ENCODE measurements at regions not wholly inside any gene's neighbourhood (a gene's known extent, or its start where the extent isn't known, plus 50 kb on each side); places are given as distances from the start of the nearest gene placed in this dataset.
A peak's percentile ranks its signal among the peaks of the same experiment; 100 is the strongest.

GRCh38 chrX:13387666-13388494 is 68.0 kb upstream of the ATXN3L start:
- Histone ChIP-seq H3K27ac (ENCODE audit: control insufficient read depth, insufficient read depth) (no peak overlapping the region), H3K4me1 (ENCODE audit: control insufficient read depth, insufficient read depth, low read length) (no peaks in the 10 kb centered on the region), H4K20me1 (ENCODE audit: control insufficient read depth, insufficient read depth) (no peaks in the 10 kb centered on the region), H3K4me3 (no peak overlapping the region), H3K79me2 (ENCODE audit: control insufficient read depth, insufficient read depth, low read length) (no peaks in the 10 kb centered on the region), H3K9me3 (replicated peaks; ENCODE audit: control insufficient read depth, insufficient read depth, low read length) (no peaks in the 10 kb centered on the region; the same call in 2 of the 3 replicates), H3K27me3 (replicated peaks in 1 of 2; ENCODE audit: control insufficient read depth in 2 of 2, insufficient read depth in 2 of 2, low read length in 1 of 2) (no peaks in the 10 kb centered on the region), H3K4me2 (ENCODE audit: control insufficient read depth, insufficient read depth) (no peak overlapping the region), H3K36me3 (ENCODE audit: control insufficient read depth in 2 of 2, insufficient read depth in 2 of 2, low read length in 1 of 2) (no peaks in the 10 kb centered on the region), H2AFZ (ENCODE audit: control insufficient read depth, low read depth, low read length) (no peak overlapping the region), H3K9ac (ENCODE audit: control insufficient read depth, insufficient read depth, low read length) (no peak overlapping the region)
- ChIA-PET SMC1A (ENCODE audit: uncharacterized antibody, unreplicated experiment) (interaction anchor here (0.8 to 1.7 kb wide), 7 partner anchors 9 to 287 kb away, joined by 3 to 5 read pairs (median 3); no protein-coding TSS in a partner anchor), RAD21 (ENCODE audit: unreplicated experiment) (interaction anchor here (1.2 kb wide), 1 partner anchor 131 kb away, joined by 3 read pairs; no protein-coding TSS in a partner anchor), CTCF (no interaction called here), POLR2A (interaction anchor here (0.7 kb wide), 1 partner anchor 12 kb away, joined by 3 read pairs; no protein-coding TSS in a partner anchor)
- 0% methylated on average over 2 of the region's 2 CpGs for WGBS (ENCODE audit: insufficient coverage, insufficient replicate concordance, low lambda C conversion rate, missing lambda C conversion rate)
- peak; percentile 84 for ATAC-seq
- in situ Hi-C loops (cut with MboI) (no loop called here), intact Hi-C loops (cut with micrococcal nuclease; ENCODE audit: unreplicated experiment) (loop anchor here (5.0 kb wide), 2 partner anchors 99 to 296 kb away; no protein-coding TSS in a partner anchor)
- peak; percentile 27 for FAIRE-seq
- DNase-seq (ENCODE audit: low read depth, low spot score) = no peak
- TF ChIP-seq SREBF1 (IDR thresholded peaks at IDR 0.05; ENCODE audit: low read length) = no peak
- no peak for TF ChIP-seq RAD21 (IDR thresholded peaks at IDR 0.05; ENCODE audit: insufficient read depth, low read depth, low read length)
- peak; percentile 51; the same call in 1 of the 2 replicates for TF ChIP-seq SPI1 (IDR thresholded peaks at IDR 0.05; ENCODE audit: borderline replicate concordance, insufficient read depth, low read depth, low read length)
- BruUV-seq (replicated peaks) = no TSS peak

GRCh38 chrX:13386636-13387035 is 66.8 kb upstream of the ATXN3L start:
- intact Hi-C loops (cut with micrococcal nuclease; ENCODE audit: unreplicated experiment) = loop anchor here (5.0 kb wide), 2 partner anchors 101 to 294 kb away; no protein-coding TSS in a partner anchor
- FAIRE-seq (no peak), DNase-seq (ENCODE audit: low read depth, low spot score) (no peak), ATAC-seq (no peak)
- H2AFZ ChIP-seq (ENCODE audit: control insufficient read depth, low read depth, low read length) = no peak overlapping the region
- POLR2A ChIA-PET = no interaction called here
- SMC1A ChIA-PET (ENCODE audit: uncharacterized antibody, unreplicated experiment) = no interaction called here
- no peak overlapping the region for H3K9ac ChIP-seq (ENCODE audit: control insufficient read depth, insufficient read depth, low read length)
- H3K36me3 ChIP-seq (ENCODE audit: control insufficient read depth in 2 of 2, insufficient read depth in 2 of 2, low read length in 1 of 2) = no peaks in the 10 kb centered on the region
- CTCF ChIA-PET = no interaction called here
- H3K79me2 ChIP-seq (ENCODE audit: control insufficient read depth, insufficient read depth, low read length) = no peaks in the 10 kb centered on the region
- no peak overlapping the region for H3K27ac ChIP-seq (ENCODE audit: control insufficient read depth, insufficient read depth)
- no peak for TF ChIP-seq KDM1A (IDR thresholded peaks at IDR 0.05; ENCODE audit: borderline replicate concordance)
- H4K20me1 ChIP-seq (ENCODE audit: control insufficient read depth, insufficient read depth) = no peaks in the 10 kb centered on the region
- no peak overlapping the region for H3K4me2 ChIP-seq (ENCODE audit: control insufficient read depth, insufficient read depth)
- BruUV-seq (replicated peaks) = no TSS peak
- no peak overlapping the region for H3K4me3 ChIP-seq
- RAD21 ChIA-PET (ENCODE audit: unreplicated experiment) = no interaction called here
- H3K9me3 ChIP-seq (replicated peaks; ENCODE audit: control insufficient read depth, insufficient read depth, low read length) = no peaks in the 10 kb centered on the region; the same call in 2 of the 3 replicates
- H3K27me3 ChIP-seq (replicated peaks in 1 of 2; ENCODE audit: control insufficient read depth in 2 of 2, insufficient read depth in 2 of 2, low read length in 1 of 2) = no peaks in the 10 kb centered on the region
- H3K4me1 ChIP-seq (ENCODE audit: control insufficient read depth, insufficient read depth, low read length) = no peaks in the 10 kb centered on the region
- in situ Hi-C loops (cut with MboI) = no loop called here
